Suppressor macrophage treated with lipopolysaccharide for 1 hour (primary cell): ENCODE measurements at regions not wholly inside any gene's neighbourhood (a gene's known extent, or its start where the extent isn't known, plus 50 kb on each side); places are given as distances from the start of the nearest gene placed in this dataset.

Source experiments
- DNase-seq, 3 donors: peaks; one replicate each; pipeline ENCODE4 v3.0.0-alpha.2; 2020 to 2022

DNA sequence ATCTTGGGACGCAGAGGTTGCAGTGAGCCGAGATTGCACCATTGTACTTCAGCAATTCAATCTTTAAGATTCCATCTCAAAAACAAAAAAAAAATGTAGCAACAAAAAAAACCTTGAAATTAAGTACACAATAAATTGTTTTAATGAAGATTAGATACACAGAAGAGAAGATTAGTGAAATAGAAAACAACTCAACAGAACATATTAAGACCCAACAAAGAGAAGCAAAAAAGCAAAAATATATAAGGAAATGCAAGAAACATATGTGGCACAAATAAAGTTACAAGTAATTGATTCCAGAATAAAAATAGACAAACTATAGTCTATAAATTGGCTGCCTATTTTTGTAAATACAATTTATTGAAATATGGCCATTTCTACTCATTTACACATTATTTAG, 445.2 kb downstream of the EPM2A start:
- no peak for DNase-seq

GRCh38 chr6:145292066-145292465, 443.3 kb downstream of the EPM2A start:
- DNase-seq: no peak

GRCh38 chr6:145294942-145295341, 440.4 kb downstream of the EPM2A start:
- no peak for DNase-seq

GRCh38 chr6:145295746-145296145, 439.6 kb downstream of the EPM2A start:
- no peak for DNase-seq

DNA sequence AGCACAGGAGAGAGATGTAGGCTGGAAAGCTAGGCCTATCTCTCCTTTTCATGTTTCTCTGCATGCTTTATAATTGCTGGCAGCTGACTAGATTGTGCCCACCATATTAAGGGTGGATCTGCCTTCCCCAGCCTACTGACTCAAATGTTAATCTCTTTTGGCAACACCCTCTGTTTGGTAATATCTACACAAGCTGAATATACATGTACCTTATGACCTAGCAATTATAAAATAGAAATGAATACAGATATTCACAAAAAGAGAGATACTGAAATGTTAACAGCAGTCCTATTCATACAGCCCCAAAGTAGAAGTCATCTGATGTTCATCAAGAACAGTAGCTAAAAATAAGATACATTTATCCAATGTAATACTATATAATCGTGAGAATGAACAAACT, 429.6 kb downstream of the EPM2A start:
- DNase-seq: no peak

DNA sequence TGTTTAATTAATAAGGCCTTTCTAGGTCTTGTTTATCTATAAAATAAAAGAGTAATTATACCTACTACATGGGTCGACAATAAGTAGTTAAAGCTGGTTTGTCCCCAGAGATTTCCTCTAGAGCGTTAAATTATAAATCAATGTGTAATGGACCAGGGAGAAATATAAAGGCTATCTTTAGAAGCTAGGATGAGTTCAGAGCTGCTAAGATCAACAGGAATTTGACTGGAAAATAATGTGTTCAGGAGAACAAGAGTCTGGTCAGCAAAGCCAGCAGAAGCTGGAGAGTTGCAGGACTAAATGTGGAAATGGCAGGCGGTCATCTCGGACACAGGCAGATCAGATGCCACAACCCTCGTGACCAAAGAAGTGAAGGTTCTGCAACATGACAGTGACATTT, 428.8 kb downstream of the EPM2A start:
- DNase-seq: no peak

- no peak for DNase-seq
These were observed 425.3 kb downstream of the EPM2A start for GRCh38 chr6:145309842-145310535.

DNA sequence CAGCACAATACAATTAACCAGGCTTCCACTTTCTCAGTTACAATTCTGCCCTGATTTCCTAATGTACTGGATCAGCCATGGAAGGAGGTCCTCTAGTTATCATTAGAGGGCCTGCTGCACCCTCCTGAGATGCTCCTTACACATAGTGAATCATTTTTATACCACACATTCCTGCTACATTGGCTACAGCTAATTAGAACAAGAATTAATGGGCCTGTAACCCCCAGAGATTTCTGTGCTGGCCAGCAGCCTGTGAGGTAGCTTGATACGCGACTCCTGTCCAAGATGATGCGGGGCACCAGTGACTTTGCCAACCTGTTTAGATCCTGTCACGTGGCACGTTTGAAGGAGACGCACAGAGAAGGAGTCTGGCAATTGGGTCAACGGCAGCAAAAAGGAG, 422.8 kb downstream of the EPM2A start:
- DNase-seq: no peak

DNA sequence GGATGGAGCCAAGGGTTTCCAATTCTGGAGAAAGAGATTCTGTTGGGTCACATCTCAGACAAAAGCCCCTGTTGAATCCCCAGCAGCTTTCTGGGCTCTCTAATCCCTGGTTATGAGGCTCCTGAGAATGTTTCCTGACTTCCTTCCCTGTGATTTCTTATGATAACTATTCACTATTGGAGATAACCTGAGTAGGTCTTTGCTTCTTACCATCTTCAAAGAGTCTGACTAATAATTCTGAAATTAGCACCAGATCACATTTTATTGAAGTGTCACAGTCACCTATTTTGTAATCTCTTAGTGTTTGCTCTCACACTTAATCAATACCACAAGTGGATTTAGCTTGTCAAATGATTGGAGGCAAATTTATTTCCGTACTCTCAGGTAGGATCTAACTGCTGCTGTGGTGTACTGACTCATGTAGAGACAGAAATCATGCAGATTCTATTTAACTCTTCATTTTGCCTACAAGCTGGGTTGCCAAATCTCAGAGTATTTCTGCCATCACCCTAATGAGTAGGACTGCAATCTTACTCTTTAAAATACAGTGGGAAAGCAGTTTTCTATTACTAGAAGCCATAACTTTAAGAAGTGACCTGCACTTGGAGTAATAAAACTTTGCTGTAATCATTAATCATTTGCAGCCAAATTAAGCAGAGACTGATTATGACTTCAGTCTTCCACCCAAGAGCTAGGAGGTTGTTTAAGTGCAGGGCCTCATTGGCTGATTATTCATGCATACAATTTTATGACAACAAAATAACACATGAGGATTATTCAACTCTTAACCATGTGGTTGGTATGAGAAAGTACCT, 422.1 kb downstream of the EPM2A start:
- no peak for DNase-seq

- DNase-seq: no peak
These were observed 419.2 kb downstream of the EPM2A start for GRCh38 chr6:145315982-145316600.

DNA sequence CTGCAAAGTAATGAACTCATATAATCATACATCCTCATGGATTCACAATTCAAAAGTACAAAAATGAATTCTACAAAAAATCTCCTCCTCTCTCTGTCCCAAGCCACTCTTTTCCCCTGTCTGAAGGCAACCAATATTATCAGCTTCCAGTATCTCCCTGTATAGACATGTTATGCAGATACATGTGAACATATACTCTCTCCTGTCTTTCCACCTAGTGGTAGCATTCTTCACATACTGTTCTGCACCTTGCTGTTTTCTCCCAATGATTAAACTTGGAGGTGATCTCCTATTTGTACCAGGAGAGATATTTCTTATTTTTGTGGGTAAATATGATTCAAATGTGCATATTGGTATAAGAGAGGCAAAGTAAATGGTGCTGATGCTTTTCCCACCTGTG, 416.4 kb downstream of the EPM2A start:
- no peak for DNase-seq

DNA sequence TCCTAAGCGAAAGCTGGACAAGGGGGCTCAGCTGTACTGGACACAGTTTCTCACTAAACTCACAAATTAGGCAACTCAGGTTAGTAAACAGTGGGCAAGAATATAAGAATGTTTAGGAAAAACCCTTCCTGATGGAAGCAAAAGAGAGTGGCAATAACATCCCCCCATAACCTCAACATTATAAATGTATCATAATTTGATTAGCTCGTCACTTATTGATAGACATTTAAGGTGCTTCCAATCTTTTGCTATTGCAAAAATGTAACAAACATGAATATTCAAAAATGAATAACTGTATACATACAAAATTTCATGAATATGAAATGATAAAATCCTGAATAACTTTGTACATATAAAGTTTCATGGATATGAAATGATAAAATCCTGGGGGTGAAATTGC, 415.7 kb downstream of the EPM2A start:
- no peak for DNase-seq

- DNase-seq: no peak
These were observed 411.7 kb downstream of the EPM2A start for GRCh38 chr6:145323646-145324045.

DNA sequence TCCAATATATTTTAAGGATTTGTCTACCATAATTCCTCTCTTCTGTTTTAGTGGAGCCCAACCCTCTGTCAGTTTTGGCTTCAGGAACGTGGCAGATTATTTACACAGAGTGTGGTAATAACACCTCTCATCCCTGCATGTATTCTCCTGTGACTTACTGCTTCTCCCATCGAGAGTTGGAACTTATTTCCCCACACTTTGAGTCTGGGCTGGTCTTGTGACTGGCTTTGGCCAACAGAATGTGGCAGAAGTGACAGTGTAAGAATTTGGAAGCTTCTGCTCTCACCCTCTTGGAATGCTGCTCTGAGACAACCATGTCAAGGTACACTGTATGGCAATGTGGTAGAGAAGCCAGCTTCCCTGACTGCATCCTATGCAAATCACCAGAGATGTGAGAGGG, 407.7 kb downstream of the EPM2A start:
- no peak for DNase-seq

- no peak for DNase-seq
These were observed 406.1 kb downstream of the EPM2A start for GRCh38 chr6:145329257-145329656.

- DNase-seq: no peak
These were observed 404.3 kb downstream of the EPM2A start for GRCh38 chr6:145331066-145331465.

DNA sequence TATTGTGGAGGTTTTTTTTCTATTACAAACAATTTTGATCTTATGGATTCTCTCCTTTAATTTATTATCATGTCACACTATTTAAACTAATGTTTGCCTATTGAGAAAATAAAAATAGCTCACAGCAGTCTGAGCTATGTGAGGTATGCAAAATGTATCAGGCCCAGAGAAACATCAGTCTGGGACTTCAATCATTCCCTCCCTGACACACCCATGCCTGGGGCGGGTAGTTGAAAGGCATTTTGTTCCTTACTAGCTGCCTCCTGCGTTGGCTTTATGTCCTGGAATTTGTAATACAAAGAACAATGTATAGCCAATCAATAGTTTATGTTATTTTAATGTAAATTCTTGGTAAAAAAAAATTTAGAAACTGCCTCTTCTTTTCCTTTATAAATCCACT, 403.3 kb downstream of the EPM2A start:
- no peak for DNase-seq

DNA sequence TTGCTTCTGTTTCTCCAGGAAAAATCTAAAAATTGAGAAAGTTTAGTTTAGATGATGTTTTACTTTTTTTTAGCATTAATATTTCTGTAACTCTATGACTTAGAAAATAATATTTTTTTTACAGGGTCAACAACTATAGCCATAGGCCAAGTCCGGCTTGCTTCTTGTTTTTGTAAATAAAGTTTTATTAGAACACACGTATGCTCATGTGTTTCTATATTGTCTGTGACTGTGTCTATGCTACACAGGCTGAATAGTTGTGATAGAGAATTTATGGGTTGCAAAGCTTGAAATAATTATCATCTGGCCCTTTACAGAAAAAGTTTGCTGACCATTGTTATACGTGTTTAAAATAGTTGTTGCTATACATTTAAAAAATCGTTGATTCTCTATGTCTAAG, 399.2 kb downstream of the EPM2A start:
- no peak for DNase-seq

- DNase-seq: no peak
These were observed 396.2 kb downstream of the EPM2A start for GRCh38 chr6:145339089-145339488.

GRCh38 chr6:145340256-145340655, 395.1 kb downstream of the EPM2A start:
- DNase-seq: no peak

DNA sequence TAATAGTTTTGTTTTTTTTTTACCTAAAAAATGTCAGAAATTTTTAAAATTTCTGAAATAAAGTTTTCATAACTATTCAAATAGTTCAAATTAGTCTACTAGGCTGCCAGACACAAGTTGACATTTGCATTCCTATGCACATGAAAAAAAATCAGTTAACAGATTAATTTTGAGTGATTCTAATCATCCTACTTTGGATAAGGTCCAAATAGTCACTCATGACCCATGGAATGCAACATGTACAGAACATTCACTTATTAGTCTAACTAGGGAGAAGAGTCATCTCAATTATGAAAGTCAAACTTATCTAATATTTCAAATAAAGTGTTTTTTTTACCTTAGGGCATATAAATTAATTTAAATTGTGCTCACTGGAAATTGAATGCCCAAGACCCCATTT, 390.2 kb downstream of the EPM2A start:
- no peak for DNase-seq

DNA sequence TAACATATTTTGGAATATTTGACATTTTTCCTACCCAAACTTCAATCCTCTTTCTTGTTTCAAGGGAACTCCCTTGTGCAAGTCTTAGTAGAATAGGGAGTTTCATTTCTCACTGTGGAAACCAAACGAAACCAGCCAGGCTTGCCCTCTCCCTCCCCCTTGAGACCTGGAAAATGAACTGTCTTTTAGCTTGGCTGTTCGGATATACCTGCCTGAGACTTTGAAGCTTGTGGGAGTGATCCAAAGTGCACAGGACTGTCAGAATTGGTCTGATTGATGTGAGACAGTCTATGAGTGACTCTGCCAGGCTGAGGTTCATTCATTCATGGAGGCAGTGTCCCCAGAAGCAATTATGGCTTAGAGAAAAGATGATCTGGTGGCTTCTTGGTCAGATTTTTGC, 388.1 kb downstream of the EPM2A start:
- no peak for DNase-seq

- no peak for DNase-seq
These were observed 385.3 kb downstream of the EPM2A start for GRCh38 chr6:145349950-145350510.

DNA sequence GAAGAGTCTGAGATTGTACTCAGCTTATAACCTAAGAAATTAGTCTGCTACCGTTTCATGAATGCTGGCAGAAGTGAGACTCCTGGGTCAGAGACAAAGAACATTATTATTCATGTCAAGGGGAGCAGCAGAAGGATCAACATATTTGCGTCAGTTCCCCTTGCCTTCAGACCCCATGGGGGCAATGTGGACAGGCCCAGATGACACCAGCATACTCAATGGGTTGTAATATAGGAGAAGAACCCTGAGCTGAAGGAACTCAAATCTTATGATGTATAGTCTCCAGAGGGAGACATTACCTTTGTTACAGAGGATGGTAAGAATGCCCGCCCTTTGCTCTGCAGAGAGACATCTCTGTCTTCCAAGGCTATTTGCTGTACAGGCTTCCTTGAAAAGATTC, 384.4 kb downstream of the EPM2A start:
- DNase-seq: no peak
